A549 (cell line): ENCODE measurements at regions not wholly inside any gene's neighbourhood (a gene's known extent, or its start where the extent isn't known, plus 50 kb on each side); places are given as distances from the start of the nearest gene placed in this dataset.

Source experiments
- CBX8 ChIP-seq: fragments of 200-600 bp; sonication (generic); IDR thresholded peaks from 2 replicates; pipeline ENCODE4 v1.6.1; 2016
- CHD4 ChIP-seq: fragments of 200-600 bp; sonication (generic); IDR thresholded peaks from 2 replicates; pipeline ENCODE4 v1.6.1; 2016; ENCODE audit warnings: antibody characterized with exemption, mild to moderate bottlenecking, borderline replicate concordance
- CTCF ChIP-seq: fragments of >200 bp; sonication (Bioruptor Twin); formaldehyde crosslinking; IDR thresholded peaks from 3 replicates; pipeline ENCODE4 v1.5.1; 2016
- EHF ChIP-seq: fragments of 250-450 bp; sonication (Bioruptor Pico); IDR thresholded peaks from 2 replicates; pipeline ENCODE4 v1.5.0; 2020; ENCODE audit warnings: mild to moderate bottlenecking
- EP300 ChIP-seq, 2 experiments: fragments of >200 bp; sonication (Bioruptor Twin); formaldehyde crosslinking; IDR thresholded peaks; 2 replicates in 1 of 2; 3 replicates in 1 of 2; pipeline ENCODE4 v1.6.1; 2016 to 2017
- ESRRA ChIP-seq: fragments of 150-350 bp; IDR thresholded peaks from 2 replicates; pipeline ENCODE4 v1.6.1; 2014; ENCODE audit warnings: mild to moderate bottlenecking, low read length, borderline replicate concordance
- JUNB ChIP-seq: fragments of >200 bp; sonication (Bioruptor Twin); formaldehyde crosslinking; IDR thresholded peaks from 2 replicates; pipeline ENCODE4 v1.6.1; 2016
- NFE2L2 ChIP-seq: fragments of 150-350 bp; conservative IDR thresholded peaks from 2 replicates; pipeline ENCODE4 v1.6.1; 2014; ENCODE audit warnings: low read length
- RFX5 ChIP-seq: fragments of 450-650 bp; IDR thresholded peaks from 2 replicates; pipeline ENCODE4 v1.7.1; 2014; ENCODE audit warnings: antibody characterized with exemption, mild to moderate bottlenecking, moderate library complexity
- SMC3 ChIP-seq: fragments of >200 bp; sonication (Bioruptor Twin); formaldehyde crosslinking; IDR thresholded peaks from 3 replicates; pipeline ENCODE4 v1.6.1; 2018; ENCODE audit warnings: inconsistent platforms
- ZNF302 ChIP-seq: fragments of 250-450 bp; sonication (Bioruptor Pico); IDR thresholded peaks from 2 replicates; pipeline ENCODE4 v1.9.0; 2021; ENCODE audit warnings: inconsistent platforms, mild to moderate bottlenecking, moderate library complexity

DNA sequence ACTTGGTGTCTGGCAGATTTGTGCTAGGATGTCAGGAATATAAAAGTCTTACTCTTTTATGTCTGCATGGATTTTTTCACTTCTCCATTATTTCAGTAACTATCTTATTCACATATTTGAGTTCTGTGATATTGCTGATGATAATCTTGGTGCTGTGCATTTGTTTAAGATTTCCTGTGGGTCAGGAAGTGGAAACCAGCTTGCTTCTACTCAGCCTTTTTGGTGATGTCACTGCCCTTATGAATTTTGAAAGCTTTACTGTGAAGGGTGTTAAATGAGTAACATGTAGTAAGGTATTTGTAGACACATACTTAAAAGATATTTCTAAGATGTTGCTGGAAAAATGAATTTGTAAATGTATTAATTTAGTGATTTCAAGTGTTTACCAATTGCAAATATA lies 69.5 kb upstream of the VOPP1 start:
- TF ChIP-seq CTCF (no peak), EHF (CRISPR knock-in tag) (no peak), CHD4 (no peak), RFX5 (no peak), ESRRA (no peak), JUNB (no peak), CBX8 (no peak), SMC3 (no peak), NFE2L2 (no peak), EP300 (IDR thresholded peaks at IDR 0.05) (no peak), ZNF302 (CRISPR knock-in tag) (no peak)
